T-helper 1 cell treated with Interleukin-12 subunit alpha and Interleukin-12 subunit beta and Interleukin-4 antibody, amounts not matched to agents 30 μg/mL and 1 μg/mL, for 36 hours (primary cell): ENCODE measurements at regions not wholly inside any gene's neighbourhood (a gene's known extent, or its start where the extent isn't known, plus 50 kb on each side); places are given as distances from the start of the nearest gene placed in this dataset.

Experiments used
- H3K27ac Mint-ChIP-seq: one replicate; pipeline ENCODE4 v1.8.0; 2021; ENCODE audit warnings: mild to moderate bottlenecking, mixed read lengths
- H3K27me3 Mint-ChIP-seq: one replicate; pipeline ENCODE4 v1.8.0; 2021; ENCODE audit warnings: low read depth, mixed read lengths
- H3K36me3 Mint-ChIP-seq: one replicate; pipeline ENCODE4 v1.8.0; 2021; ENCODE audit warnings: low read depth, mixed read lengths
- H3K4me1 Mint-ChIP-seq: one replicate; pipeline ENCODE4 v1.8.0; 2021; ENCODE audit warnings: low read depth, mixed read lengths
- H3K4me3 Mint-ChIP-seq: one replicate; pipeline ENCODE4 v1.8.0; 2021; ENCODE audit warnings: mild to moderate bottlenecking, moderate library complexity, mixed read lengths
- H3K9me3 Mint-ChIP-seq: one replicate; pipeline ENCODE4 v1.8.0; 2021; ENCODE audit warnings: mixed read lengths

- Mint-ChIP-seq H3K36me3 (no peaks in the 10 kb centered on the region), H3K4me1 (no peaks in the 10 kb centered on the region), H3K27me3 (no peaks in the 10 kb centered on the region), H3K4me3 (no peak overlapping the region), H3K27ac (no peak overlapping the region), H3K9me3 (no peaks in the 10 kb centered on the region)
These were observed 390.3 kb upstream of the PKN2 start for GRCh38 chr1:88293691-88294190.

- no peaks in the 10 kb centered on the region for H3K27me3 Mint-ChIP-seq
- H3K36me3 Mint-ChIP-seq: no peaks in the 10 kb centered on the region
- H3K4me3 Mint-ChIP-seq: no peak overlapping the region
- no peaks in the 10 kb centered on the region for H3K9me3 Mint-ChIP-seq
- H3K4me1 Mint-ChIP-seq: no peaks in the 10 kb centered on the region
- no peak overlapping the region for H3K27ac Mint-ChIP-seq
These were observed 387.8 kb upstream of the PKN2 start for GRCh38 chr1:88296227-88296626.

- H3K36me3 Mint-ChIP-seq: no peaks in the 10 kb centered on the region
- H3K4me1 Mint-ChIP-seq: no peaks in the 10 kb centered on the region
- no peak overlapping the region for H3K27ac Mint-ChIP-seq
- H3K9me3 Mint-ChIP-seq: no peaks in the 10 kb centered on the region
- no peak overlapping the region for H3K4me3 Mint-ChIP-seq
- H3K27me3 Mint-ChIP-seq: no peaks in the 10 kb centered on the region
These were observed 387.4 kb upstream of the PKN2 start for GRCh38 chr1:88296642-88297041.

GRCh38 chr1:88298506-88298905, 385.6 kb upstream of the PKN2 start:
- Mint-ChIP-seq H3K4me3 (no peak overlapping the region), H3K27ac (no peak overlapping the region), H3K9me3 (no peaks in the 10 kb centered on the region), H3K4me1 (no peaks in the 10 kb centered on the region), H3K36me3 (no peaks in the 10 kb centered on the region), H3K27me3 (no peaks in the 10 kb centered on the region)

GRCh38 chr1:88300752-88301263, 383.3 kb upstream of the PKN2 start:
- H3K4me3 Mint-ChIP-seq: no peak overlapping the region
- H3K27me3 Mint-ChIP-seq: no peaks in the 10 kb centered on the region
- no peaks in the 10 kb centered on the region for H3K4me1 Mint-ChIP-seq
- H3K27ac Mint-ChIP-seq: no peak overlapping the region
- no peaks in the 10 kb centered on the region for H3K9me3 Mint-ChIP-seq
- no peaks in the 10 kb centered on the region for H3K36me3 Mint-ChIP-seq

GRCh38 chr1:88302843-88303486, 381.1 kb upstream of the PKN2 start:
- H3K4me1 Mint-ChIP-seq: no peaks in the 10 kb centered on the region
- no peaks in the 10 kb centered on the region for H3K27me3 Mint-ChIP-seq
- no peak overlapping the region for H3K27ac Mint-ChIP-seq
- no peaks in the 10 kb centered on the region for H3K36me3 Mint-ChIP-seq
- H3K9me3 Mint-ChIP-seq: no peaks in the 10 kb centered on the region
- no peak overlapping the region for H3K4me3 Mint-ChIP-seq

GRCh38 chr1:88311265-88311664, 372.8 kb upstream of the PKN2 start:
- no peaks in the 10 kb centered on the region for H3K36me3 Mint-ChIP-seq
- no peaks in the 10 kb centered on the region for H3K4me1 Mint-ChIP-seq
- no peak overlapping the region for H3K27ac Mint-ChIP-seq
- H3K4me3 Mint-ChIP-seq: no peak overlapping the region
- H3K9me3 Mint-ChIP-seq: no peaks in the 10 kb centered on the region
- no peaks in the 10 kb centered on the region for H3K27me3 Mint-ChIP-seq

- H3K4me1 Mint-ChIP-seq: no peaks in the 10 kb centered on the region
- no peaks in the 10 kb centered on the region for H3K9me3 Mint-ChIP-seq
- no peaks in the 10 kb centered on the region for H3K27me3 Mint-ChIP-seq
- H3K27ac Mint-ChIP-seq: no peak overlapping the region
- H3K4me3 Mint-ChIP-seq: no peak overlapping the region
- no peaks in the 10 kb centered on the region for H3K36me3 Mint-ChIP-seq
These were observed 372.2 kb upstream of the PKN2 start for GRCh38 chr1:88311907-88312306.

- H3K27ac Mint-ChIP-seq: no peak overlapping the region
- no peak overlapping the region for H3K4me3 Mint-ChIP-seq
- H3K4me1 Mint-ChIP-seq: no peaks in the 10 kb centered on the region
- H3K9me3 Mint-ChIP-seq: no peaks in the 10 kb centered on the region
- H3K27me3 Mint-ChIP-seq: no peaks in the 10 kb centered on the region
- H3K36me3 Mint-ChIP-seq: no peaks in the 10 kb centered on the region
These were observed 366.7 kb upstream of the PKN2 start for GRCh38 chr1:88317396-88317795.

- Mint-ChIP-seq H3K36me3 (no peaks in the 10 kb centered on the region), H3K27me3 (no peaks in the 10 kb centered on the region), H3K27ac (no peak overlapping the region), H3K9me3 (no peaks in the 10 kb centered on the region), H3K4me1 (no peaks in the 10 kb centered on the region), H3K4me3 (no peak overlapping the region)
These were observed 365.3 kb upstream of the PKN2 start for GRCh38 chr1:88318740-88319139.

GRCh38 chr1:88320291-88320690, 363.8 kb upstream of the PKN2 start:
- no peaks in the 10 kb centered on the region for H3K36me3 Mint-ChIP-seq
- no peak overlapping the region for H3K4me3 Mint-ChIP-seq
- H3K9me3 Mint-ChIP-seq: no peaks in the 10 kb centered on the region
- H3K4me1 Mint-ChIP-seq: no peaks in the 10 kb centered on the region
- H3K27me3 Mint-ChIP-seq: no peaks in the 10 kb centered on the region
- no peak overlapping the region for H3K27ac Mint-ChIP-seq

GRCh38 chr1:88321706-88322105, 362.4 kb upstream of the PKN2 start:
- Mint-ChIP-seq H3K4me1 (no peaks in the 10 kb centered on the region), H3K4me3 (no peak overlapping the region), H3K27me3 (no peaks in the 10 kb centered on the region), H3K9me3 (no peaks in the 10 kb centered on the region), H3K27ac (no peak overlapping the region), H3K36me3 (no peaks in the 10 kb centered on the region)

GRCh38 chr1:88324899-88325298, 359.2 kb upstream of the PKN2 start:
- Mint-ChIP-seq H3K9me3 (no peaks in the 10 kb centered on the region), H3K4me1 (no peaks in the 10 kb centered on the region), H3K27ac (no peak overlapping the region), H3K4me3 (no peak overlapping the region), H3K36me3 (no peaks in the 10 kb centered on the region), H3K27me3 (no peaks in the 10 kb centered on the region)

GRCh38 chr1:88327391-88328267, 356.4 kb upstream of the PKN2 start:
- H3K9me3 Mint-ChIP-seq: no peaks in the 10 kb centered on the region
- H3K4me3 Mint-ChIP-seq: no peak overlapping the region
- H3K27me3 Mint-ChIP-seq: no peaks in the 10 kb centered on the region
- H3K27ac Mint-ChIP-seq: no peak overlapping the region
- no peaks in the 10 kb centered on the region for H3K36me3 Mint-ChIP-seq
- no peaks in the 10 kb centered on the region for H3K4me1 Mint-ChIP-seq

GRCh38 chr1:88330201-88330600, 353.9 kb upstream of the PKN2 start:
- H3K4me1 Mint-ChIP-seq: no peaks in the 10 kb centered on the region
- H3K9me3 Mint-ChIP-seq: no peaks in the 10 kb centered on the region

More at GRCh38 chr1:88330201-88330600, 353.9 kb upstream of the PKN2 start:
- Mint-ChIP-seq H3K4me3 (no peak overlapping the region), H3K36me3 (no peaks in the 10 kb centered on the region), H3K27ac (no peak overlapping the region), H3K27me3 (no peaks in the 10 kb centered on the region)
